DOHH2 (cell line): ENCODE measurements at regions not wholly inside any gene's neighbourhood (a gene's known extent, or its start where the extent isn't known, plus 50 kb on each side); places are given as distances from the start of the nearest gene placed in this dataset.

ENCODE experiments used
- H3F3A ChIP-seq: fragments of 200-600 bp; sonication (generic), shearing (Covaris generic); 2 replicates; pipeline ENCODE4 v1.6.0; 2016; ENCODE audit warnings: antibody characterized with exemption, mild to moderate bottlenecking; ENCODE audit not compliant: control insufficient read depth, insufficient read depth
- H3K27ac ChIP-seq: fragments of 200-600 bp; sonication (generic); 2 replicates; pipeline ENCODE4 v1.5.1; 2014; ENCODE audit warnings: low read depth, mild to moderate bottlenecking, low read length, moderate library complexity
- H3K27me3 ChIP-seq: fragments of 200-600 bp; sonication (generic); 2 replicates; pipeline ENCODE4 v1.6.1; 2014; ENCODE audit warnings: mild to moderate bottlenecking, low read length, mixed read lengths; ENCODE audit not compliant: control insufficient read depth
- H3K36me3 ChIP-seq: fragments of 200-600 bp; sonication (generic); 2 replicates; pipeline ENCODE4 v1.6.1; 2014; ENCODE audit warnings: mild to moderate bottlenecking, low read length, moderate library complexity, mixed read lengths; ENCODE audit not compliant: control insufficient read depth
- H3K4me1 ChIP-seq: fragments of 200-600 bp; sonication (generic); 2 replicates; pipeline ENCODE4 v1.6.1; 2014; ENCODE audit warnings: mild to moderate bottlenecking, low read length, mixed read lengths; ENCODE audit not compliant: control insufficient read depth
- H3K4me2 ChIP-seq: fragments of 200-600 bp; sonication (generic); 2 replicates; pipeline ENCODE4 v1.6.0; 2014; ENCODE audit warnings: mild to moderate bottlenecking, low read length, moderate library complexity
- H3K4me3 ChIP-seq: fragments of 200-600 bp; sonication (generic); 2 replicates; pipeline ENCODE4 v1.5.1; 2014; ENCODE audit warnings: mild to moderate bottlenecking, low read length, mixed read lengths
- H3K79me2 ChIP-seq: fragments of 200-600 bp; sonication (generic); 2 replicates; pipeline ENCODE4 v1.6.1; 2014; ENCODE audit warnings: mild to moderate bottlenecking, low read length, mixed read lengths; ENCODE audit not compliant: control insufficient read depth
- H3K9me2 ChIP-seq: fragments of 200-600 bp; sonication (generic); replicated peaks from 2 replicates; pipeline ENCODE4 v1.6.1; 2014; ENCODE audit warnings: mild to moderate bottlenecking, low read length, mixed read lengths; ENCODE audit not compliant: control insufficient read depth
- H3K9me3 ChIP-seq: fragments of 200-600 bp; sonication (generic); 2 replicates; pipeline ENCODE4 v1.6.1; 2014; ENCODE audit warnings: antibody characterized with exemption, low read length, mixed read lengths; ENCODE audit not compliant: control insufficient read depth, insufficient read depth
- H4K20me1 ChIP-seq: fragments of 200-600 bp; sonication (generic); 2 replicates; pipeline ENCODE4 v1.6.0; 2014; ENCODE audit warnings: low read depth, mild to moderate bottlenecking, antibody characterized with exemption, low read length, moderate library complexity; ENCODE audit not compliant: control insufficient read depth, insufficient read depth
- EZH2phosphoT487 ChIP-seq: fragments of 200-600 bp; sonication (generic); IDR thresholded peaks from 2 replicates; pipeline ENCODE4 v1.6.1; 2017; ENCODE audit warnings: borderline replicate concordance, mild to moderate bottlenecking, antibody characterized with exemption, low read length, moderate library complexity, mixed read lengths
- TF ChIP-seq, protein P1 (sequence below): fragments of 200-600 bp; sonication (generic); IDR thresholded peaks from one replicate; pipeline ENCODE4 v1.5.1; 2014; ENCODE audit warnings: antibody characterized with exemption, mild to moderate bottlenecking, low read depth, low read length; ENCODE audit not compliant: poor library complexity, severe bottlenecking

DNA sequence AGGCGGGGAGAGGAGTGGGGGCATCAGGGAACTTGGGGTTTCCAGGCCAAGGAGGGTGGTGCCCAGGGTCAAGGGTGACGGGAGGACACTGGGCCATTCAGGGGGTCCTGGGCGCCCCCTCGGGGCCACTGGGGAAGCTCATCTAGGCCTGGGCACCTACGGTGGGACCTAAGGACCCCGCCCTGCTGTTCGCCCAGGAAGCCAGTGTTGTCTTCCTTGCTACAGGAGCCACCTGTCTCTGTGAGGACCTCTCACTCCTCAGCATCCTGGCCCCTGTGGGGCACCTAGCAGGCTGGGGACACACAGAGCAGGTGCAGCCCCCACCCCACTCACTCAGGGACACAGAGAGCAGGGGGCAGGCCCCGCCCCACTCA, 191.6 kb downstream of the IGLL1 start:
- no peaks in the 10 kb centered on the region for H3K9me2 ChIP-seq
- H3K27me3 ChIP-seq: no peaks in the 10 kb centered on the region
- no peak overlapping the region for H3K4me2 ChIP-seq
- no peaks in the 10 kb centered on the region for H4K20me1 ChIP-seq
- no peak for TF ChIP-seq EZH2phosphoT487
- TF ChIP-seq, protein P1, sequence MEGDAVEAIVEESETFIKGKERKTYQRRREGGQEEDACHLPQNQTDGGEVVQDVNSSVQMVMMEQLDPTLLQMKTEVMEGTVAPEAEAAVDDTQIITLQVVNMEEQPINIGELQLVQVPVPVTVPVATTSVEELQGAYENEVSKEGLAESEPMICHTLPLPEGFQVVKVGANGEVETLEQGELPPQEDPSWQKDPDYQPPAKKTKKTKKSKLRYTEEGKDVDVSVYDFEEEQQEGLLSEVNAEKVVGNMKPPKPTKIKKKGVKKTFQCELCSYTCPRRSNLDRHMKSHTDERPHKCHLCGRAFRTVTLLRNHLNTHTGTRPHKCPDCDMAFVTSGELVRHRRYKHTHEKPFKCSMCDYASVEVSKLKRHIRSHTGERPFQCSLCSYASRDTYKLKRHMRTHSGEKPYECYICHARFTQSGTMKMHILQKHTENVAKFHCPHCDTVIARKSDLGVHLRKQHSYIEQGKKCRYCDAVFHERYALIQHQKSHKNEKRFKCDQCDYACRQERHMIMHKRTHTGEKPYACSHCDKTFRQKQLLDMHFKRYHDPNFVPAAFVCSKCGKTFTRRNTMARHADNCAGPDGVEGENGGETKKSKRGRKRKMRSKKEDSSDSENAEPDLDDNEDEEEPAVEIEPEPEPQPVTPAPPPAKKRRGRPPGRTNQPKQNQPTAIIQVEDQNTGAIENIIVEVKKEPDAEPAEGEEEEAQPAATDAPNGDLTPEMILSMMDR: no peak
- H3K4me1 ChIP-seq: no peaks in the 10 kb centered on the region
- H3K9me3 ChIP-seq: no peaks in the 10 kb centered on the region
- no peaks in the 10 kb centered on the region for H3K36me3 ChIP-seq
- no peak overlapping the region for H3K4me3 ChIP-seq
- H3K79me2 ChIP-seq: no peaks in the 10 kb centered on the region
- H3F3A ChIP-seq: no peaks in the 10 kb centered on the region
- no peak overlapping the region for H3K27ac ChIP-seq

DNA sequence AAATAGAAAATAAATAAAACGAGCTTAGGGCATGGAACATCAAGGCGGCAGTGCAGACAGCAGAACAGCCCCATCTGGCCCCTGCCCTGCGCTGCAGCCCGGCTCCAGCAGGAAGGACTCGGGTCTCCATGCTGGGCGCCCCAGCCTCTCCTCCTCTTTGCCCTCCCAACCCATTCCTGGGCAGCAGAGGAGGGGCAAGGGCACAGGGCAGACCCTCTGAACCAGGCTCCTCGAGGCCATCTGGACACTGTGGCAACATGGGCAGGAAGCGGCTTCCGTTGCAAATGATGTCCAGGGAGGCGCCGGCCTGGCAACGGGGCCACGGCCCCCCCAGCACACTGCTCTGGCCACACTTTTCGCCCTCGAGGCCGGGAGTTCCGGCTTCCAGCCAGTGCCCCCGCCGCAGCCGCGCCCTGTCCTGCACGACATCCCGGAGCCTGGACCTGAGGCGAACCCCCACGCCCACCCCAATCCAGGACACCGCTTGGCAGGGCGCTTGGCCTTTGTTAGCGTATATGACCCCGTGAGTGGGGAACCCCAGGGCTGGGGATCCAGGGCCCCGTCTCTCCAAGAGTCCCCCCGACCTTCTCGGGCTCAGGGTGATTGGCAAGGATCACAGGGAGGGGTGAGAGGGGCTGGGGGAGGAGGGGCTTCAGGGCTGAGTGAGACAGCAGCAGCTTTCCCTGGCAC, 192.1 kb downstream of the IGLL1 start:
- Histone ChIP-seq H3K27ac (no peak overlapping the region), H3K9me2 (no peaks in the 10 kb centered on the region), H3K4me1 (no peaks in the 10 kb centered on the region), H4K20me1 (no peaks in the 10 kb centered on the region), H3K9me3 (no peaks in the 10 kb centered on the region), H3K4me3 (no peak overlapping the region), H3F3A (no peaks in the 10 kb centered on the region), H3K79me2 (no peaks in the 10 kb centered on the region), H3K4me2 (no peak overlapping the region), H3K27me3 (no peaks in the 10 kb centered on the region), H3K36me3 (no peaks in the 10 kb centered on the region)
- no peak for TF ChIP-seq EZH2phosphoT487
- TF ChIP-seq, protein P1: no peak

DNA sequence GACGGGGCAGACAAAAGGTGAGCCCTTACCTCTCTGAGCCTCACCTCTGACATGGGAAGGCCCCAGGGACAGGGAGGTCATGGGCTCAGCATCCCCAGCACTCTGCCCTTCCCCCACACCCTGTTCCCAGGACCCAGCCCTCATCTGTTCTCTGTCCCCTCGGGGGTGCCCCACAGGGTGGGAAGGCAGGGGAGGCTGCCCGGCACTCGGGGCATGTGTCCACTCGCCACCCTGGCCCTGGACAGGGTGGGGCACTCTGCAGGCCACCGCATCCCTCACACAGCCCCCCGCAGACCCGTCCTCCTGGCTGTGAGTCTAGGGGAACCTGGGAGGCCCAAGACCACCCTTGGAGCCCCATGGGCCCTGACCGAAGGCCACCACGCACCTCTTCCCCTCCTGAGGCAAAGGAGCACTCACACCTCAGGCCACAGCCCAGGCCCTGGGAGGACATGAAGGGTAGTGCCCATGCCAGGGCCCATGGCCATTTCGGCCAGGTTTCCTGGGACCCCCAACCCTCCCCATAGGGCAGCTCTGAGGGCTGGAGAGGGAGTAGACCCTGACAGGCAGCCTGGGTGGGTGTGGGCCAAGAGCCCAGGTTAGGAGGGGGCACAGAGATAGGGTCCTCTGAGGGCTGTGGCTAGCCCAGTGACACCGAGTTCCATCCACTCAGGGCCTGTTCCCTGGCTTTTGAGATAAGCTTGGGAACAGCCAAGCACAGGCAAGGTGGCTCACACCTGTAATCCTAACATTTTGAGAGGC, 193.1 kb downstream of the IGLL1 start:
- Histone ChIP-seq H3K4me3 (no peak overlapping the region), H4K20me1 (no peaks in the 10 kb centered on the region), H3K9me3 (no peaks in the 10 kb centered on the region), H3K9me2 (no peaks in the 10 kb centered on the region), H3K4me1 (no peaks in the 10 kb centered on the region), H3K27me3 (no peaks in the 10 kb centered on the region), H3K36me3 (no peaks in the 10 kb centered on the region), H3F3A (no peaks in the 10 kb centered on the region), H3K27ac (no peak overlapping the region), H3K79me2 (no peaks in the 10 kb centered on the region), H3K4me2 (no peak overlapping the region)
- TF ChIP-seq, protein P1: no peak
